GM12891 (cell line): ENCODE measurements at regions not wholly inside any gene's neighbourhood (a gene's known extent, or its start where the extent isn't known, plus 50 kb on each side); places are given as distances from the start of the nearest gene placed in this dataset.

ENCODE experiments used
- PAX5 ChIP-seq: IDR thresholded peaks from 2 replicates; pipeline ENCODE4 v1.6.1; 2011; ENCODE audit warnings: low read length, moderate library complexity, mild to moderate bottlenecking; ENCODE audit not compliant: insufficient read depth, severe bottlenecking
- POLR2A ChIP-seq: IDR thresholded peaks from 2 replicates; pipeline ENCODE4 v1.6.1; 2011; ENCODE audit warnings: low read depth, low read length, control low read depth
- POLR2AphosphoS5 ChIP-seq: IDR thresholded peaks from 2 replicates; pipeline ENCODE4 v1.6.1; 2011; ENCODE audit warnings: low read depth, low read length, control low read depth

DNA sequence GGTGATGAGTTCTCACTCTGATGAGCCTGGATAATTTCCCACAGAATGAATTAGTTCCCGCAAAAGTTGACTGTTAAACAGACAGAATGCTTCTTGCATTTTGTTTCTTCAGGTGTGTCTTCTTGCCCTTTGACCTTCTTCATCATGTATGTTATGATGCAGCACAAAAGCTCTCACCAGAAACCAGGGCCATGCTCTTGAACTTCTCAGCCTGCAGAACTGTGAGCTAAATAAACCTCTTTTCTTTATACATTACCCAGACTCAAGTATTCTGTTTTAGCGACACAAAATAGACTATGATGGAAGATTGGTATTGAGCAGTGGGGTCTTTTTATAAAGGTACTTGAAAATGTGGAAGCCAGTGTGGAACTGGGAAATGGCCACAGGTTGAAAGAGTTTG, 95.2 kb upstream of the TNS3 start:
- TF ChIP-seq POLR2AphosphoS5 = no peak
- TF ChIP-seq POLR2A = no peak
- TF ChIP-seq PAX5 = no peak
